Psoas muscle (tissue), 7 donors: ENCODE measurements at regions not wholly inside any gene's neighbourhood (a gene's known extent, or its start where the extent isn't known, plus 50 kb on each side); places are given as distances from the start of the nearest gene placed in this dataset.

ENCODE experiments used
- ATAC-seq, 4 donors: fragments of 200-7000 bp; cut with Tn5 transposase; one replicate each; pipeline ENCODE4 v1.9.1; 2020; ENCODE audit warnings: moderate library complexity in 3 of 4, mild to moderate bottlenecking in 2 of 4
- DNase-seq, 2 donors: peaks; one replicate each; pipeline ENCODE4 v3.0.0-alpha.2; 2020
- H3K27ac ChIP-seq: fragments of 200-600 bp; one replicate; pipeline ENCODE4 v1.8.0; 2022
- H3K27me3 ChIP-seq, 3 donors: fragments of 200-600 bp in 1 of 3; one replicate each; pipeline versions ENCODE4 v1.6.1 to v1.8.0; 2013 to 2022; ENCODE audit warnings: low read length in 2 of 3, mild to moderate bottlenecking in 2 of 3, moderate library complexity in 1 of 3; ENCODE audit not compliant: insufficient read depth in 3 of 3
- H3K36me3 ChIP-seq, 2 donors: fragments of 200-600 bp in 1 of 2; one replicate each; pipeline versions ENCODE4 v1.6.1 to v1.8.0; 2013 to 2022; ENCODE audit warnings: low read depth in 1 of 2, mild to moderate bottlenecking in 1 of 2, moderate library complexity in 1 of 2; ENCODE audit not compliant: insufficient read depth in 1 of 2
- H3K4me1 ChIP-seq: fragments of 200-600 bp; one replicate; pipeline ENCODE4 v1.8.0; 2022
- H3K4me3 ChIP-seq: fragments of 200-600 bp; one replicate; pipeline ENCODE4 v1.8.0; 2022; ENCODE audit warnings: mild to moderate bottlenecking
- H3K9me3 ChIP-seq: fragments of 200-600 bp; one replicate; pipeline ENCODE4 v1.8.0; 2022
- WGBS, 3 donors: extraction: QIAGEN DNeasy Blood & Tissue Kit; methylation state at CpG; one replicate each; pipeline versions ENCODE4 v1.1.6 to v1.1.7; 2013; 5-methylcytosine and 5-hydroxymethylcytosine counted together
- intact Hi-C, 2 donors: fragments of 100-400 bp; cut with DNase I; formaldehyde crosslinking; loops; one replicate each; pipeline versions ENCODE4 v1.11.0 to v1.14.2; 2022
- TF ChIP-seq, protein P1 (sequence below): fragments of 200-600 bp; IDR thresholded peaks from one replicate; pipeline ENCODE4 v1.8.0; 2022; ENCODE audit warnings: antibody characterized with exemption
- donor health status: healthy with polysubstance abuse.
- donor health status: DM: no; HTN: no; CAD: no; lungs with moderate emphysema.
- donor health status: Bipolar disorder and iron deficiency.
- donor health status: healthy.
- donor health status: DM: yes; HTN: yes; CAD: no.
- donor health status: DM: no; HTN: no; CAD: no.
- donor health status: DM: yes; HTN: yes; CAD: no.

DNA sequence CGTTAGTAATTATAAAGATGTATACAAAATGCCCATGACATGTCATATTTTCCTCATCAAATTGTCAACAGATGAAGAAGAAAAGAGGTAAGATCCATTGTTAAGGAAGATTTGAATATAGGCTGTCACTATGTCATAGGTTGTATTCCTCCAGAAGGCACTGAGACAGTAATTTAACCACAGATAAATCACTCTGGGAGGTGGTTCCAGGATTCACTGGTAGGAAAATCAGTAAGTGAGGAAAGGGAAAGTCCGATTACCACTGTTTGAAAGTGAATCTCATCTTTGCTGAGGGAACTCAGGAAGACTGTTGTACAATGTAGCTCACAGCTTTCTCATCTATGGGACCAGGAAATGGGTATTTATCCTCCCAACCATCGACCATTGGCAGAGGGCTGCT is 152.8 kb upstream of the TMEFF2 start:
- WGBS, 3 donors = 74 to 83% (median 74%) methylated on average over 3 of the region's 3 CpGs
- H3K27me3 ChIP-seq = no peaks in the 10 kb centered on the region
- no peak overlapping the region for H3K4me3 ChIP-seq
- H3K9me3 ChIP-seq = no peaks in the 10 kb centered on the region
- ATAC-seq (no peak), DNase-seq (no peak)
- no peaks in the 10 kb centered on the region for H3K4me1 ChIP-seq
- intact Hi-C loops = no loop called here
- H3K36me3 ChIP-seq = no peaks in the 10 kb centered on the region
- TF ChIP-seq, protein P1, sequence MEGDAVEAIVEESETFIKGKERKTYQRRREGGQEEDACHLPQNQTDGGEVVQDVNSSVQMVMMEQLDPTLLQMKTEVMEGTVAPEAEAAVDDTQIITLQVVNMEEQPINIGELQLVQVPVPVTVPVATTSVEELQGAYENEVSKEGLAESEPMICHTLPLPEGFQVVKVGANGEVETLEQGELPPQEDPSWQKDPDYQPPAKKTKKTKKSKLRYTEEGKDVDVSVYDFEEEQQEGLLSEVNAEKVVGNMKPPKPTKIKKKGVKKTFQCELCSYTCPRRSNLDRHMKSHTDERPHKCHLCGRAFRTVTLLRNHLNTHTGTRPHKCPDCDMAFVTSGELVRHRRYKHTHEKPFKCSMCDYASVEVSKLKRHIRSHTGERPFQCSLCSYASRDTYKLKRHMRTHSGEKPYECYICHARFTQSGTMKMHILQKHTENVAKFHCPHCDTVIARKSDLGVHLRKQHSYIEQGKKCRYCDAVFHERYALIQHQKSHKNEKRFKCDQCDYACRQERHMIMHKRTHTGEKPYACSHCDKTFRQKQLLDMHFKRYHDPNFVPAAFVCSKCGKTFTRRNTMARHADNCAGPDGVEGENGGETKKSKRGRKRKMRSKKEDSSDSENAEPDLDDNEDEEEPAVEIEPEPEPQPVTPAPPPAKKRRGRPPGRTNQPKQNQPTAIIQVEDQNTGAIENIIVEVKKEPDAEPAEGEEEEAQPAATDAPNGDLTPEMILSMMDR = no peak
- no peak overlapping the region for H3K27ac ChIP-seq

DNA sequence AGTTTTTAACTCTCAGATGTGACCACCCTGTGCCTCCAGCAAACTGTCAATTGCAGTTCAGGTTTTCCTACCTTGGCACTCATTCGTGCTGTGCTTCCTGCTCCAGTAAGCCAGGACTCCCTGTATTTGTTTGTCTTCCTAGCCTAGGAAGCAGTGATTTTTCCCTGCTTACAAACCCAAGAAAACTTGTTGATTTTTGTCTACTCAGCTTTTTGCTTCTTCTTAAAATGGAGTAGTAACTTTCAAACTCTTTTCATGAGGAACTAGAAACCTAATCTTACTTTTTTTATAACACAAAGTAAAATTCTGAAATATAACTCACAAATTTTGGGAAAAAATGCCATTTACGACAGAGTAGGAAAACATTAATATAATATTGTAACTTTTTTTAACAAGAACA is 150.6 kb upstream of the TMEFF2 start:
- Histone ChIP-seq H3K9me3 (no peaks in the 10 kb centered on the region), H3K27me3 (no peaks in the 10 kb centered on the region), H3K4me1 (no peaks in the 10 kb centered on the region), H3K4me3 (no peak overlapping the region), H3K27ac (no peak overlapping the region), H3K36me3 (no peaks in the 10 kb centered on the region)
- DNase-seq (no peak), ATAC-seq (no peak)
- intact Hi-C loops = no loop called here
- TF ChIP-seq, protein P1 = no peak
- 85 to 88% (median 86%) methylated on average over 2 of the region's 2 CpGs for WGBS, 3 donors

DNA sequence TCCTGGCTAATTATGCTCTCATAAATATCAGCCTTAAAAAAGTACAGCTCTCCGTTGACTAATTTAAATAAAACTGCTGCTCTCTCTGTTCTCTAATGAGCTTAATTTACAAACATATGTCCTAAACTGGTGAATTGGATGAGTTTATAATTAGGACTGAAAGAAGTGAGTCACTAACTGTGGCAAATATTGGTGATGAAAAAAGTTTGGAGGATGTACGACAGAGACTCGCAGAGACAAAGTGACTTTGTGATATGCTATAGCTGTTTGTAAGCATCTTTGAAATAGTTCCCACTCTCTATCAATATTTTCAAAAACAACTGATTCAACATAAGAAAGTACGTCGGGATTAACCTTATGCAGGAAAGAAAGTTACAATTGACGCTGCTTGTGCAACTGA is 138.9 kb upstream of the TMEFF2 start:
- Histone ChIP-seq H3K9me3 (no peaks in the 10 kb centered on the region), H3K27me3 (no peaks in the 10 kb centered on the region), H3K4me3 (no peak overlapping the region), H3K27ac (no peak overlapping the region), H3K4me1 (no peaks in the 10 kb centered on the region), H3K36me3 (no peaks in the 10 kb centered on the region)
- ATAC-seq (no peak), DNase-seq (no peak)
- 87 to 93% (median 91%) methylated on average over 6 of the region's 6 CpGs for WGBS, 3 donors
- intact Hi-C loops = no loop called here
- TF ChIP-seq, protein P1 = no peak

GRCh38 chr2:192328297-192328696 is 133.6 kb upstream of the TMEFF2 start:
- Histone ChIP-seq H3K4me1 (no peaks in the 10 kb centered on the region), H3K36me3 (no peaks in the 10 kb centered on the region), H3K9me3 (no peaks in the 10 kb centered on the region), H3K27ac (no peak overlapping the region), H3K4me3 (no peak overlapping the region), H3K27me3 (no peaks in the 10 kb centered on the region)
- TF ChIP-seq, protein P1 = no peak
- DNase-seq (no peak), ATAC-seq (no peak)
- 90 to 93% (median 91%) methylated on average over 3 of the region's 3 CpGs for WGBS, 3 donors
- intact Hi-C loops = no loop called here

GRCh38 chr2:192327576-192327975 is 132.8 kb upstream of the TMEFF2 start:
- H3K27me3 ChIP-seq = no peaks in the 10 kb centered on the region
- WGBS, 3 donors = 74 to 86% (median 79%) methylated on average over 1 of the region's 1 CpG
- TF ChIP-seq, protein P1 = no peak
- DNase-seq (no peak), ATAC-seq (no peak)
- no peaks in the 10 kb centered on the region for H3K9me3 ChIP-seq
- no peak overlapping the region for H3K27ac ChIP-seq
- intact Hi-C loops = no loop called here
- H3K4me3 ChIP-seq = no peak overlapping the region
- no peaks in the 10 kb centered on the region for H3K4me1 ChIP-seq
- no peaks in the 10 kb centered on the region for H3K36me3 ChIP-seq
